ENCODE measurements at regions not wholly inside any gene's neighbourhood (a gene's known extent, or its start where the extent isn't known, plus 50 kb on each side); places are given as distances from the start of the nearest gene placed in this dataset.
"Not testable (repeated sequence)": the region's sequence is repeated elsewhere in the genome, so short reads cannot be mapped to it uniquely, and the experiment has no call there.

DNA sequence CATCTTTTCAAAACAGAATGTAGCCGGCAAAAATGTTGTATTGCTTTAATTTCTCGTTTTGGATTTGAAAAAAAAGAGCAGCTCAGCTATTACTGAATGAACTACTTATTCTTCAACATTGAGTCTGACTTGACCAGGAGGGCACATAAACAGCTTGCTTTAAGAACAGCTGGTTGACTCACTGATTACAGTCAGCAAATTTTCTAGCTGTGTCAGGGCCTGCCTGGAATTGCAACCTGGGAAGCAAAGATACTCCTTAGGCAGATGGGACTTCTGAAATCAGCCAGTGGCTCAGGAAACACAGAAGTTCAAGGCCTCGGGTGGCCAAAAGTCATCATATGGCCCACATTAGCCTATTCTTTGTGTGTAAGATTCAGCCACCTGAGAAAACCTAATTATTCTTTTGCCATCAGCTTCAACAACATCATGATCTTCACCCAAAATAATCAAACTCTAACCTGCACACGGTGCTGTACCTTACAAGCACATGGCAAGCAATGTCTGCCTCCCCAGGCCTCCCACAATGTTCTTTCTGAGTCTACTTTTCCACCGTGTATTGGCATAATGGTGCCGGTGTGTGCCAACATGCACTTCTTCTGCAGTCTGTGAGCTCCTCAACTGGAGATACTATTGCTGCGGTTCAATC is 307.2 kb downstream of the HHIPL2 start:
- DNase-seq (ENCODE audit: low read depth) = no peak

DNA sequence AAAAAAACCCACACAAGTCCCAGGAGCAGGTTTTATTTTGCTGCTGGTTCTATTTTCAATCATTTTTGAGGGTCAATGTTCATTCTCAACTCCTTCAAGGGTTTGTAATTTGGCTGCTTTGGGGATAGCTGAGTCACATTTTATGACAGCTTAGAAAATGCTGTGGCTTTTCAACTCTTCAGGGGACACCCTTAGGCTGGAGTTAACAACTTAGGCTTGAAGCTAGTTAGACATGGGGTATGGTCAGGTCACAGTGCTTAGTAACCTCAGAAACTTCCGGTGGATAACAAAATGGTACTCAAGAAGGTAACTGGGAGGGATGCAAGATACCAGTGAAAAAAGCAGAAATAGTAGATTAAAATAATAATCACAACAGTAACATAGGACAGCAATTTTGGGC is 308.8 kb downstream of the HHIPL2 start:
- DNase-seq (ENCODE audit: low read depth) = no peak

DNA sequence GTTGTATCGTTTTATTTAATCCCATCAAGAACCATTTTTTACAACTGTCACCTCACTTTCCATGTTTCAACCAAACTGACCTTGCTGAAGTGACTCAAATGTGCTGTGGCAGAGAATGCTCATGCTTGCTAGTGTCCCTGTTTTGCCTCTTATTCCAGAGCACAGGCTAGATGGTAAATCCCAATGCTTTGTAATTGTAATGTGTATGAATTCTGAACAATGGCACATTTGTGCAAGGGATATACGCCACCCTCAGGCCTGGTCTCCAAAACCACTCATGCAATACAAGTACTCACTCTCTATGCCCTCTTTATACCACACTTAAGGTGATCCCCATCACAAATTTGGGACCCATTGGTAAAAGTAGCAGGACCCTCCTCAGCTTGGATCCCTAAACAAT is 313.6 kb downstream of the HHIPL2 start:
- no peak for DNase-seq (ENCODE audit: low read depth)

DNA sequence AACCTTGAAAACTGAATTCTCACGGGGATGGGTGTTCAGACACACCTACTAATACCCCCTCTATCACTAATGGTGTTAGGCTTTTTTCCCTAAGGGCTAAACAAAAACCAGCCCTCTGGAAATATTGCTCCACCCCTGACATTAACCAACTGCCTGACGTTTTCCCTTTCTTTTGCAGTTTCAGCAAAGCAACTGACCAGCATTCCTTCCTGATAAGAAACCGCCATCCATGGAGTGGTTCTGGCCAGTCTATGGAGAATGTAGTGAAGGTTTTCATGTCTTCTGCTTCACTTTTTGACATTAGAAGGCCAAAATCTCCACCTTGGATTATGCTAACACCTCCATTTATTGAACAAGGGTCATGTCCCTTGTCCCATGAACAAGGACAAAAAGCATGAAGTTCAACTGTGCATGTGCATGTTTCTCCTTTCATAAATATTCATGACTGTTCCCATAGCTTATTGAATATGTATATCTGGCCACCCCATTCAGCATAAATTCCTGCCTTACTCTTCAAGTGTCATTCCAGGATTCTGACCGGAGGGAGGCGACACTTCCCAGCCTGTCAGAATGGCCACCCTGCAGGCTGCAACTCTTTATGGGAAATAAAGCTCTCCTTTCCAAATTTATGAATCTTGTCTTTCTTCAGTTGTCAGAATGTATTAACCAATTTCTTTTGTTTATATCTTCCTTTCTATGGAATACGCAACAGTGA is 314.3 kb downstream of the HHIPL2 start:
- DNase-seq (ENCODE audit: low read depth) = no peak

DNA sequence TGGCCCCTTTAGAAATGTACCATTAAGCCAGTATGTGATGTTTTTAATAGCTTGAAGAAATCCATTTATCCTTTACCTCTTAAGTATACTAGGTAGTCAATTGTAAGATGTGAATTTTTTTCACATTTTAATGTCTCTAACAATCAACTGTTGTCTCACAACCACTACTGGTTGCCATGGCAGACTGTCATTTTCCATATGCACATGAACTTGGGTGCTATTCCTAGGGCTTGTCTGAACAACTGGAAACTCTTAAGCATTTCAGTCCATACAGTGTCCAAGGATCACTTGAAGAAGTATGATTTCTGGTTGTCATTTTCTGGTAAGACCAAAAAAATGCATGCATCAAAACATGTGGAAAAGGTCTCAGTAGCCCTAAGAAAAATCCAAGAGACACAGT is 315.1 kb downstream of the HHIPL2 start:
- DNase-seq (ENCODE audit: low read depth) = no peak

DNA sequence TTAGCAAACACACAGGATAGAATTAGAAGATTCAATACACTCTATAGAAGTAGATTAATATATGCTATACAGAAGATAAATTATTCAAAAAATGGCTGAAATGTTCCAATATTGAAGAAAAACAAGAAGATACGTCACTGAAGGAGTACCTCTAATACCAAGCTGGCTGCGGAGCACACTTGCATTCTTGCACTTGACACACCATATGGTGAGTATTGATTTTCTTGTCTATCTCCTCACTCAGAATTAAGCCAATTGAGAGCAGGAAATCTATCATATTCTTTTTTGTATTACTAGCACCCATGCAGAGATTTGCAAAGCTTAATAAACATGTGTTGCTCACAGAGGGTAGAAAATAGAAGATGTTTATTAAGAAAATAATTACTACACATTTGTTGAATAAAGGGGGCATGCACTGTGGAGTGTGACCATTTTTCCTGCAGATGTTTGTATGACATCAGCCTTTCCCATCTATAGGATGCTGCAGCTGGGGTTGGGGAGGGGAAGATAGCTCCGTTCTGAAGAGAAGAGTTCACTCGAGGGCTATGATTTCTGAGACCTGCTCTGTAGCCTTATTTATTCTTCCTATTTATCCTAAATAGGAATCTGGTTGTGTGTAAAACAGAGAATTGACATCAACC is 318.1 kb downstream of the HHIPL2 start:
- no peak for DNase-seq (ENCODE audit: low read depth)

DNA sequence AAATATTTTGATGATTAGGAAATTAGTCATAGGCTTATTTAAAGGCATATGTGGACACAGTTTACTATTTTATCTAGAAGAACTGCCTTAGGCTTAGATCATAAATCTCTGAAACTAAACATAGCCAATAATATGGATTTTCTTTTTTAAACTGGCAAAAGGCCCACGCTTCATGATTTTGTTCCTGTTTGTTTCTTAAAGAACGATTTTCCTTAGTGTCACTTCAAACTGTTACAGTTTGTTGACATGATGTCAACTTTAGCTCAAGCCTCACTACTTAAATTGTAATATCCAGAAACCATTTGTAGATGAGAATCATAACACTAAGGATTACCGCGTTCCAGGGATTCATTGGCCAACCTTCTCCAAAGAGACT is 322.6 kb downstream of the HHIPL2 start:
- no peak for DNase-seq (ENCODE audit: low read depth)

DNA sequence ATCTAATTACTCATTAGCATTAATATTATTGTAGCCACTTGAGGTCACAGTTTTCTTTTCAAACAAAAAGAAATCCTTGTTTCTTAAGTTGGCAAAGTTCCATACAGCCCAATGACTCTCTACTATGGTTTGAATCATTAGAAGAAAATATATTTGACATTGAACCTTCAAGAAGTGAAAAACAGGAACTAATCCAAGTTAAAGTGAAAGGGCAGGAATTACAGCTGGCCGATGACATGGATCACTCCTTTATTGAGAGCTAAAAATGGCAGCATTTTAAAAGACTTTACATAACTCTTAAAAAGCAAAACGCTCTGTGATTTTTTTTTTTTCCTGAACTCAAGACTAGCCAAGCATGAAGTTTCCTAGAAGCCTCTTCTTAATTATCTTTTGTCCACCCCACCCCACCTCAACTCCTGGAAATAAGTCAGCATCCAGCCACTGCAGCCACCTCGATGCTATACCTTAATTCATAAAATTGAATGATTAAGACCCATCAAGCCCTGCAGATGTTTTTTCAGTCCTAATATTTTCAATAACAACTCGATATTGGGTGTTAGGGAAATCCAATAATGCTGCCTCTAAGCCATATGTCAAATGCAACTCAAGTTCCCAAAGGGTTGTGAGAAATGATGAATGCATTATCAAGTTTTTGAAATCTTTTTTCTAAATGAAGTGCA is 323.1 kb downstream of the HHIPL2 start:
- no peak for DNase-seq (ENCODE audit: low read depth)

DNA sequence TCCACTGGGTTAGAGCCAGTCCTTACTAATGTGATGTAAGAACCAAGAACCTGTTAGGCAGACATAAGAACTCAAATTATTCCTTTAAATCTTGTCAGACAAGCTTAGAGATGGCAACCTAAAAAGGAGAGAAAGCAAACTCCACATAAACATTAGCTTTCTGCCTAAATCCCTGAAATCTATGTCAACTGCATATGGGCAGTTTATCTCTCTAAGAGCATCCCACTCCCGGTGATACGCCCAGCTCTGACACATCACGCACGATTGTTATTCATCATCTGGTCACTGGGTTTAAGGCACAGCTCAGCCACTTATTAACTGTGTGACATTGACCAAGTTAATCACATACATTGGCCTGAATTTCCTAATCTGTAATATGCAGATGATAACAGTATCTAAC is 323.7 kb downstream of the HHIPL2 start:
- DNase-seq (ENCODE audit: low read depth) = no peak

DNA sequence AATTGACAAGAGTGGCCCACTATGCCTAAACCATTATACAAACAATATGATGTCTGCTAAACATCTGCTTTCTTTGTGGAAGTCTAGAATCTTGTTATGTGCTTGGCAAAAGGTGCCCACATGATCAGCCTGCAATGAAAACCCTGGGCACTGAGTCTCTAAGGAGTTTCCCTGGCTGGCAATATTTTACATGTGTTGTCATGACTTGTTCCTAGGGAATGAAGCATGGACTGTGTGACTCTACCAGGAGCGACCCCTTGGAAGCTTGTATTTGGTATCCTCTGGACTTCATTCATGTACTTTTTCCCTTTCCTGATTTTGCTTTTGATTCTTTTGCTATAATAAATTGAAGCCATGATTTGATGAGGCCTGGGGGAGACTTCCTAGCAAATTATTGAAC is 324.9 kb downstream of the HHIPL2 start:
- no peak for DNase-seq (ENCODE audit: low read depth)

DNA sequence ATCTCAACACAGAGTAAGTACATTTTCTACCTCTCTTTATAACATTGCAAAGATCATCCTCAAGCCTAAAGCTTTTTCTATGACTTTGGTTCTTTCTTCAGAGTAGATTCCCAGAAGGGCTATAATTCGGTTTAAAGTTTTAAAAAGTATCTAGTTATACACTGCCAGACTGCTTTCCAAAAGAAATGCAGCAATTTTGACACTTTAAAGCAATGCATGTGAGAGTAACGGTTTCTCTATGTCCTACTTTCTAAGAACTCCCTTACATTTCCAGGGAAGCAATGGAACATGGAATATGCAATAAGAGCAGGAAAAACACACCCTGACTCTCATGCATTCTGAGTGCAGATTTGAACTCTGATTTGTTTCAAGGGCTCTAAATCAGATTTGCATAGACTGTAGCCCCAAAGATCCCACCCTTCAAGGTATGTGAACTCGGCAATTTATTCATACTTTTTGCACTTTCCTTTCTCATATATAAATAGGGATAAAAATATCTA is 331.6 kb downstream of the HHIPL2 start:
- no peak for DNase-seq (ENCODE audit: low read depth)

DNA sequence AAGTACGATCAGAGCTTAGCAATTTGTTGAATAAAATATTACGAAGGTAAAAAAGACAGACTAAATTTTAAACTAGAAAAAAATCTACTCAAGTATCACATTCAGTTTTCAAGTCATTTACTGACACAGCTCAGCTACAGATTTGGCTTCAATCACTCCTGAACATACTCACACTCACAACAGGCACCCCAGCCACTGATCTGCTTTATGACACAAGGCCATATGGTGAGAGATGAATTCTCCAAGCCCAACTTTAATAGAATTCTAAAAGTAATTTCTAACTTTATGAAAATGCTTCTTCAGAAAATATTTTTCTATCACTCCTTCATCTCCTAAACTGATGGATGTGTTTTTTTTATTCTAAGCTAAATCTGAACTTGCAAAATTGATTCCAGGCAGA is 337.1 kb downstream of the HHIPL2 start:
- DNase-seq (ENCODE audit: low read depth) = no peak

DNA sequence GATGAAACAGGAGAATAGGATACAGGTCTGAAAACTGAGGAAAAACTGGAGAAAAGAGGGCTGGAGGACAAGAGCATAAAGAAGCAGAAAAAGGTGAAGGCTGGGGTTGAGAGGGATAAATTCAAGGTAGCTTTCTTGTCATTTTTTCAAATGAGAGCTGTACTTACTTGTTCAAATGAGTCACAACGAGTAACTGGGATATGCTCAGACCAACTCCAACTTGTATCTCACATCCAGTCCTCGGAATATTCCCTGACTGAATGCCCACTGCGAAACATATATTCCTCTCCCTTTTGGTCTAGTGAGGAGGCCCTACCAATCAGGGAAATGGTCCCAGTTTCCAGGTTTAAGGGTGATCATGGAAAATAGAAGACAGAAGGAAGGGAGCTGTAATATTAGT is 343.4 kb downstream of the HHIPL2 start:
- no peak for DNase-seq (ENCODE audit: low read depth)

DNA sequence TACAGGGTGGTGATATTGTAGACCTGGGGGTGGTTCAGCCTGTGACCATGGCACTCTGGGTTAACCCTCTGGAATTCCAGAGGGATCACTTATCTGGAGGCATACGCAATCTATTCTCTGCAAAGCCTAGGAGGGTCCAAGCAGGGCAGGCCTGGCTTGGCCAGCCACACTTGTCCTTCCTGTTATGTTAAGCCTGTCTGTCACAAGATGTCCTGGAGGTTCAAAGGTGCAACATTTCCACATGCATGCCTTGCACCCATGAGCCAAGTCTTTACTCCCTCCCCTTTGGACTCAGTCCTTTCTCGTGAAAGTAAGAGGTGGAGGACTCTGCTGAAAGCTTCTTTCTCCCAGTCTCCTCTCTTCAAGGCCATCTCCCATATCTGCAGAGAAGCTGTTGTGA is 345.1 kb downstream of the HHIPL2 start:
- no peak for DNase-seq (ENCODE audit: low read depth)

DNA sequence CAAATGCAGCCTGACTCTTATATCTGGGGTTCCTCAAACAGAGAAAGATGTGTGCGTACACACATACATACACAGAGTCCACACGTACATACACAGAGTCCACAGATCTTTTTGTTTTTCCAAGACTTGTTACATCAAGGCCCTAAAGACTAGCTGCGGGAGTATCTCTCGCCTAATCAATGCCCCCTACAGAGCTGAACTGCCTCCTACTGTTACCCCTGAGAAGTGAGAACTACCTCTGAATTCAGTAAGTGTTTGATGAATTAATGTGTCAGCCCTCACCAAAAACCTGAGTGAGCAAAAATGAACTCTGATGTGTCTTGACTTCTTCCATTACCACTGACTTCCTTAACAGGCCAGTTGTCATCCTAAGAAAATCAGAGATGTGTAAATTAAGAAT is 351.2 kb downstream of the HHIPL2 start:
- DNase-seq (ENCODE audit: low read depth) = no peak

DNA sequence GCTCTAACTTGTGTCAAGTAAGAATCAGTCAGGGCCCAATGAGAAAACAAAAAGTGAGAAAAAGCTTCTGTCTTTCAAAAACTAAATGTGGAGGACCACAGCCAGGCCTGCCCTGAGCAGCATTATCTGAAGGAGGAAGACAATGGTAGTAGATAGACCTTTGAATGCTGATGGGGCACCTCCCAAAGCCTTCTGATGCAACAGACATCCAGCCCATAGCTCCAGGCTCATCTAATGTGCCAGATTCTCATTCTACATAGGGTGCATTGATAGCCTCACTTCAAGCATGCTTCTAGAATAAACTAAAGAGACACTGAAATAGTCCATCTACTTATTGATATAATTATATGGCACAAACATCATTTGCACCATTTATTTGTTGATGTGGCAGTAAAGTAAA is 351.6 kb downstream of the HHIPL2 start:
- DNase-seq (ENCODE audit: low read depth) = no peak

DNA sequence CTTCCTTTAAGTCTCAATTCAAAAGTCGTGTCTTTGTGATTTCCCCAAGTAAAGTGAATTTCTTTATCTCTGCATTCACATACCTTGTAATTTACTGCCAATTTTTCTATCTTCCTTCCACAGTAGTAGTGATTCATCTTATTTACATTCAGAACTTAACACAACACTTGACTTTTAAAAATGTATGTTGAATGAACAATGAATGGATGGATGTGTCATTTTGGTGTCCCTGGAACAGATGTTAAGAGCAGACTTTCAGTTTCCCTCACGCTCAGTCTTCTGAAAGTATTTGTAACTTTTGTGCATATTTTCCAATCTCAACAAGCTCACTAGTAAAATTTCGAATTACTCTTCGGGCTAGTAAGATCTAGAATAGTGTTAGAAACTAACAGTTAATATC is 352.0 kb downstream of the HHIPL2 start:
- no peak for DNase-seq (ENCODE audit: low read depth)

DNA sequence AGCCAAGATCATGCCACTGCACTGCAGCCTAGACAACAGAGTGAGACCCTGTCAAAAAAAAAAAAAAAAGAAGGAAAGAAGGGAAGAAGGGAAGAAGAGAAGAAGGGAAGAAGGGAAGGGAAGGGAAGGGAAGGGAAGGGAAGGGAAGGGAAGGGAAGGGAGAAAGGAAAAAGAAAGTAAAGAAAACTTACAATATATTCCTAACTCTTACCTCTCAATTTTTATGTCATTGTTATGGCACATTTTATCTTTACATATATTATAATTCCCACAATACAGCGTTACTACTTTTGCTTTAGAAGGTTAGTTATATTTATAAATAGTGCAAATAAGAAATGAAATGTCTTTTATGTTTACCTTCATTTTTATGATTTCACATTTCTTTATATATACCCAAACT is 358.7 kb downstream of the HHIPL2 start:
- no peak for DNase-seq (ENCODE audit: low read depth)

DNA sequence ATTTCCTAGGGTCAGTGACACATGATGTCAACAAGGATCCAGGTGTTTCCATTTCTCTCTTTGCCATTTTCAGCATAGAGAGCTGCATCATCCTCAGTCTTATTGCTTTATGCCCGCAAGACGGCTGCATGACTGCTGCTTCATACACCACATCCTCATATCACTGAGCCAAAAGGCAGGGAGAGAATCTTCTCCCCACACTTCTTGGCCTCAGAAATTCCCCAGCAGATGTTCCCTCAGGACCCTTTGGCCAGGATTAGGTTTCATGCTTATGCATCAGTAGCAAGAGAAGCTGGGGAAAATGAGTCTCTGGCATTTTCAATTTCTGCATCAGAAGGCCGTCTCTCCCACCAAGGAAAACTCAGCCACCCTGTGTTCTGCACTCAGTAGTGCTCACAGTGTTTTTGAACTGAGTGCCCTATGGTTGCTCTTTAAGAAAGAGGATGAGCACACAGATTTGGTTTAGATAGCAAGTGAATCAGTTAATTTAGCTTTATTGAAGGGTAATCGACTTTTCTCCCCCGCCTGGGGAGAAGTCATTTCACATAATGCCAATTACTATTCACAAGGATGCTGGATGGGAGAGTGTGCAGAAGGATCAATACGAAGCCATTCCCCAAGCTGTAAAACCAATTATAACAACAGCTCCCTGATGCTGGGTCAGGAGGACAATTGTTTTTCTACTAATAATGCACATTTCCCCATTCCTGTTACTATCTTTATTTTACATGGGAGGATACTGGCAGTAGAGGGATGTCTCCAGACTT is 360.2 kb downstream of the HHIPL2 start:
- no peak for DNase-seq (ENCODE audit: low read depth)

DNA sequence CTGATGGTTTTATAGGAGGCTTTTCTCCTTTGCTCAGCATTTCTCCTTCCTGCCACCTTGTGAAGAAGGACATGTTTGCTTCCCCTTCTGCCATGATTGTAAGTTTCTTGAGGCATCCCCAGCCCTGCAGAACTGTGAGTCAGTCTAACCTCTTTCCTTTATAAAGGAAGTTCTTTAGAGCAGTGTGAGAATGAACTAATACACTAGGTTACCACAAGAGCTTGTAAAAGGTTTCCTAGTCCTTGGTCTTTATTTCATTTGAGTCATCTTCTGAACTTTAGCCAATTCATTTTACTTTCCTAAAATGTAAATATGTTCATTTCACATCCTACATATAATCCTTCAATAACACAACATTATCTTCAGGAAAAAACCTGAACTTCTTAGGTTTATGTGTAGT is 365.3 kb downstream of the HHIPL2 start:
- DNase-seq (ENCODE audit: low read depth) = no peak

DNA sequence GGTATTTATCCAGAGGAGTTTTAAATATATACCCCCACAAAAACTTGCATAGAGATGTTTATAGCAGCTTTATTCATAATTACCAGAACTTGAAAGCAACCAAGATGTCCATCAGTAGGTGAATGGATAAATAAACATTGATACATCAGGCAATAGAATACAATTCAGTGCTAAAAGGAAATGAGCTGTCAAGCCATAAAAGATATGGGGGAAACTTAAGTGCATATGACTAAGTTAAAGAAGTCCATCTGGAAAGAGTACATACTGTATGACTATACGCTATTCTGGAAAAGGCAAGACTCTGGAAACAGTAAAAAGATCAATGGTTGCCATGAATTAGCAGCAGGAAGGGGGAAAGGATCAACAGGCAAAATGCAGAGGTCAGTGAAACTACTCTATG is 366.7 kb downstream of the HHIPL2 start:
- no peak for DNase-seq (ENCODE audit: low read depth)

DNA sequence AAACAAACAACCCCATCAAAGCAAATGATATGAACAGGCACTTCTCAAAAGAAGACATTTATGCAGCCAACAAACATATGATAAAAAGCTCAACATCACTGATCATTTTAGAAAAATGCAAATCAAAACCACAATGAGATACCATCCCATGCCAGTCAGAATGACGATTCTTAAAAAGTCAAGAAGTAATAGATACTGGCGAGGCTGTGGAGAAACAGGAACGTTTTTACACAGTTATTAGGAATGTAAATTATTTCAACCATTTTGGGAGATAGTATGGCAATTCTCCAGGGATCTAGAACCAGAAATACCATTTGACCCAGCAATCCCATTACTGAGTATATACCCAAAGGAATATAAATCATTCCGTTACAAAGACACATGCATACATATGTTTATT is 370.4 kb downstream of the HHIPL2 start:
- not testable (repeated sequence) for DNase-seq (ENCODE audit: low read depth)

Data from activated T-cell treated with anti-CD3 and anti-CD28 coated beads for 48 hours (primary cell).